H9 (cell line): ENCODE measurements at regions not wholly inside any gene's neighbourhood (a gene's known extent, or its start where the extent isn't known, plus 50 kb on each side); places are given as distances from the start of the nearest gene placed in this dataset.

Experiments
- DNase-seq: peaks from one replicate; pipeline ENCODE4 v3.0.0-alpha.2; 2017
- H2AFZ ChIP-seq: one replicate; pipeline ENCODE4 v1.6.1; 2013; ENCODE audit warnings: mild to moderate bottlenecking, low read length, control low read depth, moderate library complexity
- H2AK5ac ChIP-seq: 2 replicates; pipeline ENCODE4 v1.6.1; 2013; ENCODE audit warnings: low read length, control low read depth, mixed read lengths; ENCODE audit not compliant: insufficient read length
- H2BK120ac ChIP-seq: one replicate; pipeline ENCODE4 v1.6.1; 2013; ENCODE audit warnings: low read depth, mild to moderate bottlenecking, low read length, control low read depth, inconsistent platforms; ENCODE audit not compliant: poor library complexity, severe bottlenecking
- H2BK12ac ChIP-seq: 2 replicates; pipeline ENCODE4 v1.6.1; 2013; ENCODE audit warnings: low read length, control low read depth, mixed read lengths, low read depth; ENCODE audit not compliant: insufficient read length
- H2BK15ac ChIP-seq: 2 replicates; pipeline ENCODE4 v1.6.1; 2013; ENCODE audit warnings: low read depth, low read length, control low read depth
- H2BK20ac ChIP-seq: one replicate; pipeline ENCODE4 v1.6.1; 2013; ENCODE audit warnings: low read depth, mild to moderate bottlenecking, low read length, control low read depth, inconsistent platforms; ENCODE audit not compliant: poor library complexity, severe bottlenecking
- H2BK5ac ChIP-seq: 2 replicates; pipeline ENCODE4 v1.6.1; 2013; ENCODE audit warnings: low read length, control low read depth, mixed read lengths; ENCODE audit not compliant: insufficient read length
- H3K14ac ChIP-seq: 2 replicates; pipeline ENCODE4 v1.6.1; 2013; ENCODE audit warnings: low read length, control low read depth; ENCODE audit not compliant: insufficient read depth
- H3K18ac ChIP-seq: 2 replicates; pipeline ENCODE4 v1.6.1; 2013; ENCODE audit warnings: low read depth, mild to moderate bottlenecking, mixed read lengths, low read length, control low read depth; ENCODE audit not compliant: insufficient read length
- H3K23ac ChIP-seq: 2 replicates; pipeline ENCODE4 v1.6.1; 2013; ENCODE audit warnings: low read length, control low read depth, mixed read lengths, low read depth; ENCODE audit not compliant: insufficient read length
- H3K23me2 ChIP-seq: 2 replicates; pipeline ENCODE4 v1.6.1; 2013; ENCODE audit warnings: low read depth, mild to moderate bottlenecking, mixed read lengths, low read length, control low read depth; ENCODE audit not compliant: insufficient read length, poor library complexity, severe bottlenecking
- H3K27ac ChIP-seq: 2 replicates; pipeline ENCODE4 v1.5.1; 2013; ENCODE audit warnings: low read length, control low read depth, mixed read lengths, low read depth; ENCODE audit not compliant: insufficient read length
- H3K27me3 ChIP-seq: 2 replicates; pipeline ENCODE4 v1.6.1; 2013; ENCODE audit warnings: low read length, control low read depth, inconsistent platforms; ENCODE audit not compliant: insufficient read depth
- H3K4ac ChIP-seq: 2 replicates; pipeline ENCODE4 v1.6.1; 2013; ENCODE audit warnings: low read depth, mild to moderate bottlenecking, control low read depth, inconsistent platforms, low read length, moderate library complexity
- H3K4me1 ChIP-seq: 2 replicates; pipeline ENCODE4 v1.6.1; 2013; ENCODE audit warnings: low read length, control low read depth, inconsistent platforms; ENCODE audit not compliant: insufficient read depth
- H3K4me2 ChIP-seq: 2 replicates; pipeline ENCODE4 v1.6.1; 2013; ENCODE audit warnings: low read length, control low read depth, mixed read lengths; ENCODE audit not compliant: insufficient read length, insufficient read depth
- H3K56ac ChIP-seq: 2 replicates; pipeline ENCODE4 v1.6.1; 2013; ENCODE audit warnings: low read depth, mild to moderate bottlenecking, mixed read lengths, low read length, control low read depth; ENCODE audit not compliant: insufficient read length
- H3K79me1 ChIP-seq: 2 replicates; pipeline ENCODE4 v1.6.1; 2013; ENCODE audit warnings: low read depth, mild to moderate bottlenecking, moderate library complexity, low read length, control low read depth, inconsistent platforms; ENCODE audit not compliant: insufficient read depth, poor library complexity, severe bottlenecking
- H3K79me2 ChIP-seq: 2 replicates; pipeline ENCODE4 v1.6.1; 2013; ENCODE audit warnings: low read length, control low read depth, inconsistent platforms; ENCODE audit not compliant: insufficient read depth
- H3K9ac ChIP-seq: 2 replicates; pipeline ENCODE4 v1.6.1; 2013; ENCODE audit warnings: low read length, control low read depth, mixed read lengths; ENCODE audit not compliant: insufficient read length; ENCODE audit errors: extremely low read depth
- H3K9me3 ChIP-seq: one replicate; pipeline ENCODE4 v1.6.1; 2013; ENCODE audit warnings: low read depth, low read length, inconsistent platforms; ENCODE audit not compliant: control insufficient read depth
- H3T11ph ChIP-seq: one replicate; pipeline ENCODE4 v1.6.1; 2013; ENCODE audit warnings: mild to moderate bottlenecking, low read length, control low read depth, inconsistent platforms
- H4K20me1 ChIP-seq: one replicate; pipeline ENCODE4 v1.6.1; 2013; ENCODE audit not compliant: control insufficient read depth, insufficient read length, insufficient read depth
- H4K5ac ChIP-seq: 2 replicates; pipeline ENCODE4 v1.6.1; 2013; ENCODE audit warnings: low read depth, mild to moderate bottlenecking, mixed read lengths, low read length, control low read depth; ENCODE audit not compliant: insufficient read length
- H4K8ac ChIP-seq: replicated peaks from 2 replicates; pipeline ENCODE4 v1.6.1; 2013; ENCODE audit warnings: low read length, control low read depth, mixed read lengths, low read depth; ENCODE audit not compliant: insufficient read length
- H4K91ac ChIP-seq: 2 replicates; pipeline ENCODE4 v1.6.1; 2013; ENCODE audit warnings: low read depth, mild to moderate bottlenecking, moderate library complexity, mixed read lengths, low read length, control low read depth; ENCODE audit not compliant: insufficient read length
- H3K27ac Mint-ChIP-seq, 3 experiments: 2 replicates in 2 of 3; 3 replicates in 1 of 3; pipeline ENCODE4 v1.8.0; 2020 to 2021; ENCODE audit warnings: mixed read lengths in 3 of 3, mild to moderate bottlenecking in 1 of 3, moderate library complexity in 1 of 3
- H3K27me3 Mint-ChIP-seq: 2 replicates; pipeline ENCODE4 v1.8.0; 2021; ENCODE audit warnings: low read depth, mild to moderate bottlenecking, moderate library complexity, mixed read lengths
- H3K36me3 Mint-ChIP-seq, 3 experiments: 2 replicates in 2 of 3; 3 replicates in 1 of 3; pipeline ENCODE4 v1.8.0; 2020 to 2021; ENCODE audit warnings: low read depth in 3 of 3, mixed read lengths in 3 of 3; ENCODE audit not compliant: insufficient read depth in 1 of 3
- H3K4me1 Mint-ChIP-seq, 2 experiments: 2 replicates each; pipeline ENCODE4 v1.8.0; 2020; ENCODE audit warnings: mixed read lengths in 2 of 2
- H3K4me3 Mint-ChIP-seq, 2 experiments: 2 replicates in 1 of 2; 3 replicates in 1 of 2; pipeline ENCODE4 v1.8.0; 2020 to 2021; ENCODE audit warnings: mild to moderate bottlenecking in 2 of 2, mixed read lengths in 2 of 2, moderate library complexity in 1 of 2
- H3K9me3 Mint-ChIP-seq, 2 experiments: 2 replicates in 1 of 2; 3 replicates in 1 of 2; pipeline ENCODE4 v1.8.0; 2020; ENCODE audit warnings: mild to moderate bottlenecking in 2 of 2, mixed read lengths in 2 of 2, moderate library complexity in 1 of 2
- WGBS: extraction: QIAGEN DNeasy Blood & Tissue Kit; methylation state at CpG from one replicate; pipeline ENCODE4 v1.1.7; 2013; ENCODE audit warnings: missing lambda C conversion rate, low lambda C conversion rate, mixed read lengths; ENCODE audit not compliant: insufficient read length; ENCODE audit errors: extremely low coverage; 5-methylcytosine and 5-hydroxymethylcytosine counted together
- TF ChIP-seq, protein P1 (sequence below): fragments of 200-600 bp; sonication (generic); conservative IDR thresholded peaks from 3 replicates; pipeline ENCODE4 v1.8.0; 2021; ENCODE audit warnings: antibody characterized with exemption, mild to moderate bottlenecking

GRCh38 chr22:34038801-34039555, 118.7 kb upstream of the LARGE1 start:
- TF ChIP-seq, protein P1, sequence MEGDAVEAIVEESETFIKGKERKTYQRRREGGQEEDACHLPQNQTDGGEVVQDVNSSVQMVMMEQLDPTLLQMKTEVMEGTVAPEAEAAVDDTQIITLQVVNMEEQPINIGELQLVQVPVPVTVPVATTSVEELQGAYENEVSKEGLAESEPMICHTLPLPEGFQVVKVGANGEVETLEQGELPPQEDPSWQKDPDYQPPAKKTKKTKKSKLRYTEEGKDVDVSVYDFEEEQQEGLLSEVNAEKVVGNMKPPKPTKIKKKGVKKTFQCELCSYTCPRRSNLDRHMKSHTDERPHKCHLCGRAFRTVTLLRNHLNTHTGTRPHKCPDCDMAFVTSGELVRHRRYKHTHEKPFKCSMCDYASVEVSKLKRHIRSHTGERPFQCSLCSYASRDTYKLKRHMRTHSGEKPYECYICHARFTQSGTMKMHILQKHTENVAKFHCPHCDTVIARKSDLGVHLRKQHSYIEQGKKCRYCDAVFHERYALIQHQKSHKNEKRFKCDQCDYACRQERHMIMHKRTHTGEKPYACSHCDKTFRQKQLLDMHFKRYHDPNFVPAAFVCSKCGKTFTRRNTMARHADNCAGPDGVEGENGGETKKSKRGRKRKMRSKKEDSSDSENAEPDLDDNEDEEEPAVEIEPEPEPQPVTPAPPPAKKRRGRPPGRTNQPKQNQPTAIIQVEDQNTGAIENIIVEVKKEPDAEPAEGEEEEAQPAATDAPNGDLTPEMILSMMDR, result no peak
- H4K8ac ChIP-seq, result no peak overlapping the region
- no peak overlapping the region for H3K56ac ChIP-seq
- no peak overlapping the region for H2BK12ac ChIP-seq
- H3K23me2 ChIP-seq, result no peaks in the 10 kb centered on the region
- H4K91ac ChIP-seq, result no peak overlapping the region
- H2BK5ac ChIP-seq, result no peak overlapping the region
- H2BK120ac ChIP-seq, result no peak overlapping the region
- H2AK5ac ChIP-seq, result no peak overlapping the region
- H3K27me3 ChIP-seq, result no peaks in the 10 kb centered on the region
- no peaks in the 10 kb centered on the region for H3K79me2 ChIP-seq
- no peak overlapping the region for H3K4me2 ChIP-seq
- H2BK20ac ChIP-seq, result no peak overlapping the region
- no peaks in the 10 kb centered on the region for H3K9me3 Mint-ChIP-seq
- H3K9ac ChIP-seq, result no peak overlapping the region
- H2BK15ac ChIP-seq, result no peak overlapping the region
- H3K36me3 Mint-ChIP-seq, result no peaks in the 10 kb centered on the region
- no peak overlapping the region for H3K27ac Mint-ChIP-seq
- no peak overlapping the region for H3K27ac ChIP-seq
- H3K9me3 ChIP-seq, result no peaks in the 10 kb centered on the region
- H3K79me1 ChIP-seq, result no peaks in the 10 kb centered on the region
- peaks cover 2 to 5% of the 10 kb centered on the region in 2 experiments; a peak in 1 of 4 replicates for H3K4me1 Mint-ChIP-seq
- no peak overlapping the region for H3K4ac ChIP-seq
- peaks cover 31% of the 10 kb centered on the region for H3K27me3 Mint-ChIP-seq
- no peak overlapping the region for H2AFZ ChIP-seq
- no peaks in the 10 kb centered on the region for H4K20me1 ChIP-seq
- H3K4me1 ChIP-seq, result no peaks in the 10 kb centered on the region
- H3K14ac ChIP-seq, result no peak overlapping the region
- no peak overlapping the region for H3T11ph ChIP-seq
- H3K18ac ChIP-seq, result no peak overlapping the region
- no peak for DNase-seq
- H3K23ac ChIP-seq, result no peak overlapping the region
- no CpG with 5 or more reads among the region's 11 CpGs for WGBS
- no peak overlapping the region for H4K5ac ChIP-seq
- no peak overlapping the region for H3K4me3 Mint-ChIP-seq
